Breast epithelium (tissue), 4 donors: ENCODE measurements at regions not wholly inside any gene's neighbourhood (a gene's known extent, or its start where the extent isn't known, plus 50 kb on each side); places are given as distances from the start of the nearest gene placed in this dataset.
"Not testable (repeated sequence)": the region's sequence is repeated elsewhere in the genome, so short reads cannot be mapped to it uniquely, and the experiment has no call there.

Source experiments
- DNase-seq, 2 donors: peaks; one replicate each; pipeline ENCODE4 v3.0.0-alpha.2; 2019; ENCODE audit warnings: low spot score in 2 of 2
- H3K27ac ChIP-seq, 2 donors: fragments of 200-600 bp; sonication (generic) in 1 of 2; one replicate each; pipeline ENCODE4 v1.5.1; 2016 to 2019; ENCODE audit warnings: mild to moderate bottlenecking in 1 of 2
- H3K27me3 ChIP-seq, 2 donors: fragments of 200-600 bp; sonication (generic) in 1 of 2; one replicate each; pipeline versions ENCODE4 v1.5.1 to v1.6.0; 2017 to 2019; ENCODE audit warnings: control low read depth in 1 of 2, mild to moderate bottlenecking in 1 of 2
- H3K36me3 ChIP-seq: fragments of 200-600 bp; one replicate; pipeline ENCODE4 v1.5.1; 2019
- H3K4me1 ChIP-seq, 2 donors: fragments of 200-600 bp; sonication (generic); one replicate each; pipeline ENCODE4 v1.5.1; 2016 to 2019; ENCODE audit warnings: control low read depth in 1 of 2
- H3K4me3 ChIP-seq, 3 donors: fragments of 200-600 bp; sonication (generic); 1 replicate in 2 of 3; 2 replicates in 1 of 3; pipeline ENCODE4 v1.5.1; 2016 to 2019; ENCODE audit warnings: mild to moderate bottlenecking in 3 of 3, moderate library complexity in 2 of 3
- H3K9me3 ChIP-seq, 2 donors: fragments of 200-600 bp; sonication (generic) in 1 of 2; one replicate each; pipeline ENCODE4 v1.5.1; 2016 to 2019; ENCODE audit warnings: control low read depth in 1 of 2
- POLR2A ChIP-seq: fragments of 450-650 bp; IDR thresholded peaks from one replicate; pipeline ENCODE4 v1.6.1; 2016; ENCODE audit warnings: antibody characterized with exemption, mild to moderate bottlenecking, moderate library complexity
- POLR2AphosphoS5 ChIP-seq, 3 donors: sonication (generic); formaldehyde crosslinking; IDR thresholded peaks; one replicate each; pipeline ENCODE4 v1.6.1; 2017; ENCODE audit warnings: antibody characterized with exemption in 3 of 3
- intact Hi-C: fragments of 100-400 bp; cut with DNase I; formaldehyde crosslinking; loops from one replicate; pipeline ENCODE4 v1.15.1; 2023; ENCODE audit warnings: low total_unique reads
- TF ChIP-seq, protein P1 (sequence below), 3 donors: fragments of 450-650 bp; IDR thresholded peaks; one replicate each; pipeline ENCODE4 v1.5.1; 2016 to 2017; ENCODE audit warnings: antibody characterized with exemption in 3 of 3, mild to moderate bottlenecking in 3 of 3, moderate library complexity in 3 of 3

DNA sequence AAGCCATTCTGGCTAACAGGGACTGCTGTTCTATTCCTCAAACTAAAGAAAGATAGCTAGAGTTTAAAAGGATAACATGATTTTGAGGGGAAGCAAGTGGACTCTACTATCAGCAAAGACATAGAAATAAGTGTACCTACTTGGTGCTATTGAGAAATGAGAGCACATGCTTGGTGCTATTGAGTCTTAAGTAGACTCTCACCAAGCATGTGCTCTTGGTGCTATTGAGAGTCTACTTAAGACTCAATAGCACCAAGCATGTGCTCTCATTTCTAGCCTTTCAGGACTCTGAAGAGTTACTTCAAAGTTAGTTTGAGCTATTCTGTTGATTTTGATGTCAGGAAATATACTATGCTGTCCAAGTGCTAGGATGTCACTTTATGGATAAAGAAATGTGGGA is 733.0 kb upstream of the ZWINT start:
- H3K4me1 ChIP-seq, result no peaks in the 10 kb centered on the region
- H3K27me3 ChIP-seq, result no peaks in the 10 kb centered on the region
- DNase-seq, result no peak
- intact Hi-C loops, result no loop called here
- no peak overlapping the region for H3K27ac ChIP-seq
- H3K9me3 ChIP-seq, result peaks cover 0 to 9% of the 10 kb centered on the region in 2 donors
- no peak overlapping the region for H3K4me3 ChIP-seq
- no peaks in the 10 kb centered on the region for H3K36me3 ChIP-seq
- TF ChIP-seq, protein P1, sequence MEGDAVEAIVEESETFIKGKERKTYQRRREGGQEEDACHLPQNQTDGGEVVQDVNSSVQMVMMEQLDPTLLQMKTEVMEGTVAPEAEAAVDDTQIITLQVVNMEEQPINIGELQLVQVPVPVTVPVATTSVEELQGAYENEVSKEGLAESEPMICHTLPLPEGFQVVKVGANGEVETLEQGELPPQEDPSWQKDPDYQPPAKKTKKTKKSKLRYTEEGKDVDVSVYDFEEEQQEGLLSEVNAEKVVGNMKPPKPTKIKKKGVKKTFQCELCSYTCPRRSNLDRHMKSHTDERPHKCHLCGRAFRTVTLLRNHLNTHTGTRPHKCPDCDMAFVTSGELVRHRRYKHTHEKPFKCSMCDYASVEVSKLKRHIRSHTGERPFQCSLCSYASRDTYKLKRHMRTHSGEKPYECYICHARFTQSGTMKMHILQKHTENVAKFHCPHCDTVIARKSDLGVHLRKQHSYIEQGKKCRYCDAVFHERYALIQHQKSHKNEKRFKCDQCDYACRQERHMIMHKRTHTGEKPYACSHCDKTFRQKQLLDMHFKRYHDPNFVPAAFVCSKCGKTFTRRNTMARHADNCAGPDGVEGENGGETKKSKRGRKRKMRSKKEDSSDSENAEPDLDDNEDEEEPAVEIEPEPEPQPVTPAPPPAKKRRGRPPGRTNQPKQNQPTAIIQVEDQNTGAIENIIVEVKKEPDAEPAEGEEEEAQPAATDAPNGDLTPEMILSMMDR (IDR thresholded peaks at IDR 0.05), result no peak
- no peak for TF ChIP-seq POLR2AphosphoS5 (IDR thresholded peaks at IDR 0.05)
- no peak for TF ChIP-seq POLR2A

- intact Hi-C loops, result no loop called here
- TF ChIP-seq POLR2AphosphoS5 (IDR thresholded peaks at IDR 0.05) (no peak), POLR2A (no peak)
- TF ChIP-seq, protein P1 (IDR thresholded peaks at IDR 0.05), result no peak
- no peaks in the 10 kb centered on the region for H3K27me3 ChIP-seq
- no peak overlapping the region for H3K27ac ChIP-seq
- H3K9me3 ChIP-seq, result peaks cover 0 to 2% of the 10 kb centered on the region in 2 donors
- no peak overlapping the region for H3K4me3 ChIP-seq
- no peaks in the 10 kb centered on the region for H3K36me3 ChIP-seq
- H3K4me1 ChIP-seq, result no peaks in the 10 kb centered on the region
- no peak for DNase-seq
These were observed 692.5 kb upstream of the ZWINT start for GRCh38 chr10:57053530-57053929.

DNA sequence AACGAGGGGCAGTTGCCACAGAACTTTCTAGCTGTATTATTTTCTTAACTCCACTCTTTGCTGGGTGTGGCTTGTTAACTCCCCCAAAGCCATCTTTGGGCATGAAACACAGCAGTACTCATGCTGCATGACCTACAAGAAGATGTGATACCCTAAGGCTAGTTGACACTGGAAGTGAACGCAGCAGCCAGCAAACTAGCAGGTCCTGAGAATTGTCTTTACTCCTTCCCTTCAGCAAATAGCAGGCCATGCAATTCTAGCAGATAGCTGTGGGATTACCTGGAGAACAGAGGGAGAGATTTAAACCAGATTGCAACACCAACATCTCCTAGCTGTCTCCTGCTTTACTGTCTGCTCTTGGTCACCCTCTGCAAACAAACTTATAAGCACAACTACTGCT is 688.0 kb upstream of the ZWINT start:
- Histone ChIP-seq H3K9me3 (peaks cover 0 to 2% of the 10 kb centered on the region in 2 donors), H3K27me3 (no peaks in the 10 kb centered on the region), H3K36me3 (no peaks in the 10 kb centered on the region), H3K4me3 (no peak overlapping the region), H3K27ac (no peak overlapping the region), H3K4me1 (no peaks in the 10 kb centered on the region)
- no peak for DNase-seq
- TF ChIP-seq POLR2A, result no peak
- TF ChIP-seq, protein P1 (IDR thresholded peaks at IDR 0.05), result no peak
- no peak for TF ChIP-seq POLR2AphosphoS5 (IDR thresholded peaks at IDR 0.05)
- intact Hi-C loops, result no loop called here

DNA sequence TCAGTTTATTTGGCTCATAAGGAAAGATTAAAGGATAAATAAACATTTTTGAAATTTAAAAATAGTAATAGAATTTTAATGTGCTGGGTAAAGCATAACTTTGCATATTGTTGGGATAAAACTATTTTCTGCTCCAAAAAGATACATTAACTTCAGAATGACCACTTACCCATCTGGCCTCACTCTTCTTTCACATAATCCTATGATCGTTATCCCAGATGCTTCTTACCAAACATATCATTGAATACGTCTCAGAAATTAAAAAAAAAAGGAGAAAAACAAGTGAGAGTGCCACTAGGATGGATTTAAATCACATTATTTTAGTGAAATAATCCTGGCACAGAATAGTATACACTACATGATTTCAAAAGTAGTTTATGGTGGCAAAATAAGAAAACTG is 677.5 kb upstream of the ZWINT start:
- Histone ChIP-seq H3K36me3 (peaks cover 6% of the 10 kb centered on the region), H3K27me3 (no peaks in the 10 kb centered on the region), H3K9me3 (no peaks in the 10 kb centered on the region), H3K4me3 (no peak overlapping the region), H3K27ac (no peak overlapping the region), H3K4me1 (no peaks in the 10 kb centered on the region)
- TF ChIP-seq POLR2AphosphoS5 (IDR thresholded peaks at IDR 0.05) (no peak), POLR2A (no peak)
- DNase-seq, result no peak
- intact Hi-C loops, result no loop called here

DNA sequence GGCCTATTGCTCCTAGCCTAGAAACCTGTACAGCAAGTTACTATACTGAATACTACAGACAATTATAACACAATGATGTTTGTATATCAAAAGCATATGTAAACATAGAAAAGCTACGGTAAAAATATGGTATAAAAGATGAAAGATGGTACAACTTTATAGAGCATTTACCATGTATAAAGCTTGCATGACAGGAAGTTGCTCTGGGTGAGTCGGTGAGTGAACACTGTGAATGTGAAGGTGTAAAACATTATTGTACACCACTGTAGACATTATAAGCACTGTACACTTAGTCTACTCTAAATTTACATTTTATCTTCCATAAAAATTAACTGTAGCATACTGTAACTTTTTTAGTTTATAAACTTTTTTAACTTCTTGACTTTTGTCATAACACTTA is 674.3 kb upstream of the ZWINT start:
- no peaks in the 10 kb centered on the region for H3K36me3 ChIP-seq
- no peaks in the 10 kb centered on the region for H3K4me1 ChIP-seq
- no peak overlapping the region for H3K27ac ChIP-seq
- TF ChIP-seq POLR2A, result no peak
- TF ChIP-seq, protein P1 (IDR thresholded peaks at IDR 0.05), result no peak
- no peak for TF ChIP-seq POLR2AphosphoS5 (IDR thresholded peaks at IDR 0.05)
- intact Hi-C loops, result no loop called here
- no peak for DNase-seq
- H3K9me3 ChIP-seq, result peaks cover 10 to 11% of the 10 kb centered on the region in 2 donors
- H3K4me3 ChIP-seq, result no peak overlapping the region
- no peaks in the 10 kb centered on the region for H3K27me3 ChIP-seq

DNA sequence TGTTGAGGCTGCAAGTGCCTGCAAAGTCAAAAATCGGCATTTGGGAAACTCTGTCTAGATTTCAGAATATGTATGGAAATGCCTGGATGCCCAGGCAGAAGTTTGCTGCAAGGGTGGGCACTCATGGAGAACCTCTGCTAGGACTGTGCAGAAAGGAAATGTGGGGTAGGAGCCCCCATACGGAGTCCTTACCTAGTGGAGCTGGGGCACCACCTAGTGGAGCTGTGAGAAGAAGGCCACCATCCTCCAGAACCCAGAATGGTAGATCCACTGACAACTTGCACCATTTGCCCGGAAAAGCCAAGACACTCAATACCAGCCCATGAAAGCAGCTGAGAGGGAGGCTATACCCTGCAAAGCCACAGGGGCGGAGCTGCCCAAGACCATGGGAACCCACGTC is 671.2 kb upstream of the ZWINT start:
- H3K36me3 ChIP-seq, H3K4me3 ChIP-seq, DNase-seq, intact Hi-C loops, H3K27ac ChIP-seq, H3K4me1 ChIP-seq, H3K27me3 ChIP-seq: not testable (repeated sequence)
- H3K9me3 ChIP-seq, result peaks cover 10 to 11% of the 10 kb centered on the region in 2 donors
